ENCODE measurements at regions not wholly inside any gene's neighbourhood (a gene's known extent, or its start where the extent isn't known, plus 50 kb on each side); places are given as distances from the start of the nearest gene placed in this dataset.

DNA sequence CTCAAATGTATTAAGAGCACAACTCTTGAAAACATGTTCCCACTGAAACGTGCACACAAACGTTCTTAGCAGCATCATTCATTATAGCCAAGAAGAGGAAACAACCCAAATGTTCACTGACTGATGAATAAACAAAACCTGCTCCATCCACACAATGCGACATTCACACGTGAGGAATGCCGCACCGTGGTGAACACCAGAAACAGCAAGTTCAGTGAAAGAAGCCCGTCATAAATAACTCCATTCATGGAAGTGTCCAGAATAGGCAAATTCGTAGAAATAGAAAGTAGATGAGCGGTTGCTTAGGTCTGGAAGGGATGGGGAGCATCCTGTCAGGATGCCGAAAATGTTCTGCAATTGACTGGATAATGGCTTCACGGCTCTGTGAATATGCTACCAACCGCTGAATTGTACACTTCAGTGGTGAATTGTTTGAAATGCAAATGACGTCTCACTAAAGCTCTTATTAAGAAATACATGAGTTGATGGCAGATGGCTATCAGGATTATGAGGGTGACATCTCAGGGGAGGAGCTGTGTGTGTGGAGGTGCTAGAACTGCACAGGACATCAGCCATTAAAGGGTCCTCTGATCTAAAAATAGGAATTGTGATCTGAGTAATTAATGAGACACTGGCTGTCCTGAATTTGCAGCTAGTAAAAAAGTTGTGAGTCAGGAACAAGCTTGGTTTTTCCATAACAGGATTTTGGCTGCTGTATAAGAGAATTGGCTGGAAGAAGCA, 771.0 kb downstream of the KCNJ18 start:
- TF ChIP-seq HIVEP1 (CRISPR knock-in tag; IDR thresholded peaks at IDR 0.05) (no peak), HNRNPLL (IDR thresholded peaks at IDR 0.05; ENCODE audit: low read depth, low read length, poor library complexity, severe bottlenecking) (no peak), BHLHE40 (IDR thresholded peaks at IDR 0.05; ENCODE audit: low read length) (no peak), EP300 (IDR thresholded peaks at IDR 0.05; ENCODE audit: low read depth in 2 of 2, low read length in 2 of 2) (no peak), EP300 (CRISPR knock-in tag; IDR thresholded peaks at IDR 0.05; ENCODE audit: borderline replicate concordance) (no peak), JUN (CRISPR knock-in tag; IDR thresholded peaks at IDR 0.05) (no peak), MYC (CRISPR knock-in tag; IDR thresholded peaks at IDR 0.05; ENCODE audit: borderline replicate concordance) (no peak), SUZ12 (IDR thresholded peaks at IDR 0.05; ENCODE audit: low read depth, low read length) (no peak), ZNF274 (CRISPR knock-in tag; IDR thresholded peaks at IDR 0.05) (no peak), FOSL2 (CRISPR knock-in tag; IDR thresholded peaks at IDR 0.05) (no peak), KLF16 (CRISPR knock-in tag; IDR thresholded peaks at IDR 0.05) (no peak), ZFX (CRISPR knock-in tag; IDR thresholded peaks at IDR 0.05; ENCODE audit: low read depth) (no peak)
- TF ChIP-seq, protein P1, sequence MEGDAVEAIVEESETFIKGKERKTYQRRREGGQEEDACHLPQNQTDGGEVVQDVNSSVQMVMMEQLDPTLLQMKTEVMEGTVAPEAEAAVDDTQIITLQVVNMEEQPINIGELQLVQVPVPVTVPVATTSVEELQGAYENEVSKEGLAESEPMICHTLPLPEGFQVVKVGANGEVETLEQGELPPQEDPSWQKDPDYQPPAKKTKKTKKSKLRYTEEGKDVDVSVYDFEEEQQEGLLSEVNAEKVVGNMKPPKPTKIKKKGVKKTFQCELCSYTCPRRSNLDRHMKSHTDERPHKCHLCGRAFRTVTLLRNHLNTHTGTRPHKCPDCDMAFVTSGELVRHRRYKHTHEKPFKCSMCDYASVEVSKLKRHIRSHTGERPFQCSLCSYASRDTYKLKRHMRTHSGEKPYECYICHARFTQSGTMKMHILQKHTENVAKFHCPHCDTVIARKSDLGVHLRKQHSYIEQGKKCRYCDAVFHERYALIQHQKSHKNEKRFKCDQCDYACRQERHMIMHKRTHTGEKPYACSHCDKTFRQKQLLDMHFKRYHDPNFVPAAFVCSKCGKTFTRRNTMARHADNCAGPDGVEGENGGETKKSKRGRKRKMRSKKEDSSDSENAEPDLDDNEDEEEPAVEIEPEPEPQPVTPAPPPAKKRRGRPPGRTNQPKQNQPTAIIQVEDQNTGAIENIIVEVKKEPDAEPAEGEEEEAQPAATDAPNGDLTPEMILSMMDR (CRISPR knock-in tag; IDR thresholded peaks at IDR 0.05) = no peak
- TF ChIP-seq, protein P2, sequence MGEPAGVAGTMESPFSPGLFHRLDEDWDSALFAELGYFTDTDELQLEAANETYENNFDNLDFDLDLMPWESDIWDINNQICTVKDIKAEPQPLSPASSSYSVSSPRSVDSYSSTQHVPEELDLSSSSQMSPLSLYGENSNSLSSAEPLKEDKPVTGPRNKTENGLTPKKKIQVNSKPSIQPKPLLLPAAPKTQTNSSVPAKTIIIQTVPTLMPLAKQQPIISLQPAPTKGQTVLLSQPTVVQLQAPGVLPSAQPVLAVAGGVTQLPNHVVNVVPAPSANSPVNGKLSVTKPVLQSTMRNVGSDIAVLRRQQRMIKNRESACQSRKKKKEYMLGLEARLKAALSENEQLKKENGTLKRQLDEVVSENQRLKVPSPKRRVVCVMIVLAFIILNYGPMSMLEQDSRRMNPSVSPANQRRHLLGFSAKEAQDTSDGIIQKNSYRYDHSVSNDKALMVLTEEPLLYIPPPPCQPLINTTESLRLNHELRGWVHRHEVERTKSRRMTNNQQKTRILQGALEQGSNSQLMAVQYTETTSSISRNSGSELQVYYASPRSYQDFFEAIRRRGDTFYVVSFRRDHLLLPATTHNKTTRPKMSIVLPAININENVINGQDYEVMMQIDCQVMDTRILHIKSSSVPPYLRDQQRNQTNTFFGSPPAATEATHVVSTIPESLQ (CRISPR knock-in tag; conservative IDR thresholded peaks at IDR 0.05) = no peak
